IPS-20b (cell line): ENCODE measurements at regions not wholly inside any gene's neighbourhood (a gene's known extent, or its start where the extent isn't known, plus 50 kb on each side); places are given as distances from the start of the nearest gene placed in this dataset.

Source experiments
- H3K27ac ChIP-seq: one replicate; pipeline ENCODE4 v1.5.1; 2013; ENCODE audit warnings: low read length
- H3K27me3 ChIP-seq: 2 replicates; pipeline ENCODE4 v1.6.1; 2013; ENCODE audit warnings: mild to moderate bottlenecking, low read length, inconsistent platforms; ENCODE audit not compliant: insufficient read depth
- H3K36me3 ChIP-seq: 2 replicates; pipeline ENCODE4 v1.6.1; 2013; ENCODE audit warnings: low read depth, mild to moderate bottlenecking, inconsistent platforms, low read length, moderate library complexity; ENCODE audit not compliant: insufficient read depth
- H3K4me1 ChIP-seq: 2 replicates; pipeline ENCODE4 v1.6.1; 2013; ENCODE audit warnings: mild to moderate bottlenecking, control low read depth, inconsistent platforms, low read length, moderate library complexity; ENCODE audit not compliant: insufficient read depth
- H3K4me3 ChIP-seq: 2 replicates; pipeline ENCODE4 v1.5.1; 2013; ENCODE audit warnings: mild to moderate bottlenecking, low read length, inconsistent platforms
- H3K9ac ChIP-seq: 2 replicates; pipeline ENCODE4 v1.6.1; 2013; ENCODE audit warnings: low read depth, mild to moderate bottlenecking, inconsistent platforms, low read length, moderate library complexity
- H3K9me3 ChIP-seq: 2 replicates; pipeline ENCODE4 v1.6.1; 2013; ENCODE audit warnings: mild to moderate bottlenecking, low read depth, low read length, inconsistent platforms; ENCODE audit not compliant: insufficient read depth

DNA sequence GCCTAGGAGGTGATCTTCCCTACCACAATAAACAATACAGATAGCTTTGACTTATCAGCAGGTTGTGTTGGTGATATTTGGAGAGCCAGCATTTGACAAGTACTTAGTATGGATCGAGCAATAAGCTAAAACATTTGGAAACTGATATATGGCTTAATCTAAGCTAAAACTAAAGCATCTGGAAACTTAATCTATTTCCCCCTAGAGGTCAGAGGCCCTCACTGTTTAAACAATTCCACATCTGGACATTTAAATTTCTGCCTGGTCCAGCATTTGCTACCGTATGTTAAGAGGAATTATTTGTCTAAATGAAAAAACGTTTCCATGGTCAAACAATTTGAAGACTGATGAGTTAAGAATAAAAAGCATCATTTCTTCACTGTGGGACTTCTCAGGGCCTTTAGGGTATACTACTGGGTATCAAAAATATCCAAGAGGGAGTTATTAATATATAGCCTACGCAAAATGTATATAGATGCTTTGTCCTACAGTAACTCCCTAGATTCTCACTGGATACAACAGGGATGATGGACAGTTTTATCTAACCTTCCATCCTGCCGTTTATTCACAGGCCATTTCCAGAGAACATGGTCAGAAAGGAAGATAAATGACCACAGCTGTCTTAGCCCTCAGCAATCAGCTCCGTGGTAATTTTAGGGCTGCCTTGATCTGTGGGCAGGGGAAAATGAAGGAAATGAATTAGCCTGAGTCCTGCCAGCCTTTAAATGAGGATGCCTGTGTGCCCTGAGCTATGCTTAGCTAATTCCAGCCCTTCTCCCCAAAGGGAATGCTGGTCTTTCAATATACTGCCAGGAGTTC lies 135.4 kb upstream of the NUDT4 start:
- no peaks in the 10 kb centered on the region for H3K9me3 ChIP-seq
- H3K27me3 ChIP-seq: no peaks in the 10 kb centered on the region
- H3K4me3 ChIP-seq: no peak overlapping the region
- H3K4me1 ChIP-seq: no peaks in the 10 kb centered on the region; the same call in 1 of the 2 replicates
- no peak overlapping the region for H3K27ac ChIP-seq
- H3K36me3 ChIP-seq: no peaks in the 10 kb centered on the region
- no peak overlapping the region for H3K9ac ChIP-seq

DNA sequence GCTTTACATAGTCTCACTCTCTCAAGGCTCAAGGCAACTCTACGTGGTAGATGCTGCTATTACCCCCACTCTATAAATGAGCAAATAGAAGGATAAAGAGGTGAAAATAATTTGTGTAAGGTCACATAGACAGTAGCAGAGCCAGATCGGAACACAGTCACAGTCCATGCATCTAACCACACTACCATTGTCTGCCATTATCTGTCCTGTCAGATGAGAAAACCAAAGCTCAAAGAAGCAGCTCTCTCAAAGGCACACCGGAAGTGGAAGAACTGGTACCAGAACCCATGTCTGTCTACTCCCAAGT lies 134.4 kb upstream of the NUDT4 start:
- Histone ChIP-seq H3K9me3 (no peaks in the 10 kb centered on the region), H3K27me3 (no peaks in the 10 kb centered on the region), H3K9ac (no peak overlapping the region), H3K27ac (no peak overlapping the region), H3K4me1 (no peaks in the 10 kb centered on the region; the same call in 1 of the 2 replicates), H3K4me3 (no peak overlapping the region), H3K36me3 (no peaks in the 10 kb centered on the region)

DNA sequence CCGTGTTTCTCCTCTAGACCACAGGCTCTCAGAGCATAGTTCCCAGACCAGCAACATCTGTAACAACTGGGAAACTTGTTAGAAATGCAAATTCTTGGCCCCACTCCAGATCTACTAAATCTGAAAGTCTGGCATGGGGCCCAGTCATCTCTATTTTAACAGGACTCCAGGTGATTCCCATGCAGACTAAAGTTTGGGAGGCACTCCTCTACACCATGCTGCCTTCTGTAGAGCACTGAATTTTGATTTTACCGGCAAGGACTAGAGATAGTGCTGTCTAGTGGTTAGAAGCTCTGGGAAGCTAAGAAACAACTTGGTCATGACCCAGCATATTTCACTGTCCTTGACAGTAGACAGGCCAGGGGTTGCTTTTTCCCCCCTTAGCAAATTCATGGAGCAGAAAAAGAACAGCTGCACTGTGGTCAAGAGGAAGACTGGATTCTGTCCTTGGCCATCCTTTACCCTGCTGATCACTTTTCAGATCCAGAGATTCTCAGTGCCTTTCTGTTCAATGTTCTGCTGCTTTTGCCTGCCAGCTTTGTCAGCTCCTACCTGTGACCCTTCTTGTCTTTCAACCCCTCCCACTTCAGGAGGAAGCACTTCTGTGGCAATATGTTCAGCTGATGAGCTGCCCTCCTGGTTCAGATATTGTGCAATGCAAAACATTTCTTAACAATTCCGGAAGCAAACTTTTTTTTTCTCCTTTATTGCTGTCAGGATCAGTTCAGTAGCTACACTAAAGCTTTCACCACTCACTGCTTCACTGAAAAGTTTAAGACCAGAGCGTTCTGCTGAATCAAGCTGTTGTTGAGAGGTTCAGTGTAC lies 133.8 kb upstream of the NUDT4 start:
- Histone ChIP-seq H3K36me3 (no peaks in the 10 kb centered on the region), H3K4me1 (no peaks in the 10 kb centered on the region; the same call in 1 of the 2 replicates), H3K27me3 (no peaks in the 10 kb centered on the region), H3K9ac (no peak overlapping the region), H3K27ac (no peak overlapping the region), H3K9me3 (no peaks in the 10 kb centered on the region), H3K4me3 (no peak overlapping the region)

DNA sequence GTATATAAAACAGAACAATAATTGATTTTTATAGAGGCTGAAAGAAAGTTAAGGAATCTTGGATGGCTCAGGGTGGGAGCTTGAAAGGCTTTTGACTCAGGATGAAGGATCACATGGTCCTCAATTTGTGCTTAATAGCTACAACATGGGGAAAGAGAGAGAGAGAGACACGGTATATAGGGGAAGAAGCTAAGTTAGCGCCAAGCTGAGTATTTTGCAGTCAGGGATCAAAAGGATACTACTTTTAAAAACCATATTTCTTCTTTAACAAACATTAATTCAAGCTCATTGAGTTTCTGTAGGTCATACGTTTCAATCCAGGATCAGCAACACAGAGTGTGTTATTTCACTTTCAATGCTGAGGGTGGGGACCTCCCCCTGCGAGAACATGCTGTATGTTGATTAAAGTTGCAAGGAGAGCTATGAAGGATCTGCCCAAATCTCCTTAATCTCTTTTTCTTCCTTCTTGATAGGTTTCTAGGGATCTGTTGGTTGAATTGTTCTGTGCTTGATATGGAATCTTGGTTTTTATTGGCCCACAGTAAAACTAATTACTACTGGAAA lies 133.1 kb upstream of the NUDT4 start:
- Histone ChIP-seq H3K9me3 (no peaks in the 10 kb centered on the region), H3K4me3 (no peak overlapping the region), H3K4me1 (no peaks in the 10 kb centered on the region; the same call in 1 of the 2 replicates), H3K9ac (no peak overlapping the region), H3K27ac (no peak overlapping the region), H3K36me3 (no peaks in the 10 kb centered on the region), H3K27me3 (no peaks in the 10 kb centered on the region)

DNA sequence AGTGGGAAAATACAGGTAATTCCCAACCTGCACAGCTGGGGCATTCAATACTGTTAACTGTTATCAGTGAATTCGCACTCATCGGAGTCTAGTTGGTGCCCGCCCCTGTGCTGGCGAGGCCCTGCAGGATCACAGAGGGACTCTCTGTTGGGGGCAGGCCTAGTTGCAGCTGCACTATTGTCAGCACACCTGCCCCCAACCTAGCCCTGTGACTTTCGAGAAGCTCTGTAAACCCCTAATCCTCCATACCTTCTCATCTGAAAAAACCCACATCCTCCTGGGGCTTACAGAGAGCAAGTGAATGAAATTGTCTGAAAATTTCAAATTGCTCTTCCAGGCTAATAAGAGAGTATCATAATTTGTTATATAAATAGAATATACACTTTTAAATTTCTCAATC lies 132.2 kb upstream of the NUDT4 start:
- Histone ChIP-seq H3K9ac (no peak overlapping the region), H3K27me3 (no peaks in the 10 kb centered on the region), H3K4me1 (no peaks in the 10 kb centered on the region; the same call in 1 of the 2 replicates), H3K27ac (no peak overlapping the region), H3K36me3 (no peaks in the 10 kb centered on the region), H3K4me3 (no peak overlapping the region), H3K9me3 (no peaks in the 10 kb centered on the region)

DNA sequence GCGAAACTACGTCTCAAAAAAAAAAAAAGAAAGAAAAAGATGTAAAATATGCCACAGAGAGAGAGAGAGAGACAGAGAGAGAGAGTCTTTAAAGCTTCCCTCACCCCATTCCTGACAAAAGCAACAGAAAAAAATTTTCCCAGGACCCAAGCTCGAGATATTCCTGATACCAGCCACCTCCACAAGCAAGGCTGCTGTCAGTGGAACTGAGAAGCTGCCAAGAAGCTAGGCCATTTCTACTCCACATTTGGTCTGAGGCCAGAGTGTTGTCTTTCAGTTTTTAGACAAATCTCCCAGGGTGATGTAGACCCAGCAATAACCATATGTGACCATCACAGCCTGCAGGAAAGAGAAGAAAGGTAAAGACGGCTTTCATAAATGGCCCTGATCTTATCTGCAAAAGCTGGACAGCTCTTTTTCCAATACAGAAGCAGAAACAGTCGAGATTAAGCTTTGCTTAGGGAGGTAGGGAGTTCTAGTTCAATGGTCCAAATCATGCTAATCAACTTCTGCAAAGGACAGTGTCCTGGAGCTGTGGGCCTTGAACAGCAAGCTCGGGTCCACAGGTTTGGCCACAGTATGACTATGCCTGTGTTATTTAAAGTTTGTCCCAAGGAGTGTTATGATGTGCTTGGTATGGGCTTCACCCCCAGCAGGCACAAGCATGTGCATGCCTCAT lies 130.3 kb upstream of the NUDT4 start:
- Histone ChIP-seq H3K9ac (no peak overlapping the region), H3K27ac (no peak overlapping the region), H3K4me3 (no peak overlapping the region), H3K36me3 (no peaks in the 10 kb centered on the region), H3K27me3 (no peaks in the 10 kb centered on the region), H3K9me3 (no peaks in the 10 kb centered on the region), H3K4me1 (no peaks in the 10 kb centered on the region; the same call in 1 of the 2 replicates)

DNA sequence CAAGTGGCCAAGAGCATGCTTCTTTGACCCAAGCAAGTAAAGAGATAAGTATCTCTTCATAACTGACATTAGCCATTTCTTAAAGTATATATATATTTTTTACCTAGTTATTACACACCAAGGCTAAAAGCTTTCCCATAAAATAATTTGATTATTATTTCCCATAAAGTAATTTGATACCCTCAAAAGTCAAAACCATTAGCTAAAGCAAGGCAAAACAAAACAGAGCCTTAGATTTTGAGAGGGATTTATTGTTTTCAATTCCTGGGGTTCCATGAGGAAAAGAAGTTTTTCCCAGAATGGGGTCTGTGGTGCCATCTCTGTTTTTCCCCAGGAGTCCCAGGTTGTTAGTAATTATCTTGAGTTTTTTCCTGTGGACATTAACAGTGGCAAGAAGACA lies 125.5 kb upstream of the NUDT4 start:
- Histone ChIP-seq H3K27ac (no peak overlapping the region), H3K4me3 (no peak overlapping the region), H3K27me3 (no peaks in the 10 kb centered on the region), H3K9me3 (peaks cover 10% of the 10 kb centered on the region; the same call in 1 of the 2 replicates), H3K36me3 (no peaks in the 10 kb centered on the region), H3K9ac (no peak overlapping the region), H3K4me1 (peaks cover 3% of the 10 kb centered on the region; the same call in 1 of the 2 replicates)

DNA sequence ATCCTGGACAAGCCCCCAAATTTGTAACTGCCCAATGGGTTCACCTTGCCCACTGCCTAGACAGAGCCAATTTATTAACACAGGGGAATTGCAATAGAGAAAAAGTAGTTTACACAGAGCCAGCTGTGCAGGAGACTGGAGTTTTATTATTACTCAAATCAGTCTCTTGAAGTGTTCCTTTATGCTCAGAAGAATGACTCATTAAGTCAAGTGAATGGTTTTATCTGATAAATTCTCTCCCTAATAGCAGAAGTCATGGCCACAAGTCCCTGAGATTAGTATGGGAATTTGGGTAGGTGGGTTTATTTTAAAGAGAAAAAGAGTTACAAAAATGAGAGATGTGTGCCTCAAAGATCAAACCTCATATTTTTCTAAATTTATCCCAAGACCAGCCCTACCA lies 122.8 kb upstream of the NUDT4 start:
- Histone ChIP-seq H3K27me3 (no peaks in the 10 kb centered on the region), H3K9me3 (peaks cover 10% of the 10 kb centered on the region; the same call in 1 of the 2 replicates), H3K36me3 (no peaks in the 10 kb centered on the region), H3K4me3 (no peak overlapping the region), H3K27ac (no peak overlapping the region), H3K4me1 (peaks cover 7% of the 10 kb centered on the region; the same call in 1 of the 2 replicates), H3K9ac (no peak overlapping the region)

DNA sequence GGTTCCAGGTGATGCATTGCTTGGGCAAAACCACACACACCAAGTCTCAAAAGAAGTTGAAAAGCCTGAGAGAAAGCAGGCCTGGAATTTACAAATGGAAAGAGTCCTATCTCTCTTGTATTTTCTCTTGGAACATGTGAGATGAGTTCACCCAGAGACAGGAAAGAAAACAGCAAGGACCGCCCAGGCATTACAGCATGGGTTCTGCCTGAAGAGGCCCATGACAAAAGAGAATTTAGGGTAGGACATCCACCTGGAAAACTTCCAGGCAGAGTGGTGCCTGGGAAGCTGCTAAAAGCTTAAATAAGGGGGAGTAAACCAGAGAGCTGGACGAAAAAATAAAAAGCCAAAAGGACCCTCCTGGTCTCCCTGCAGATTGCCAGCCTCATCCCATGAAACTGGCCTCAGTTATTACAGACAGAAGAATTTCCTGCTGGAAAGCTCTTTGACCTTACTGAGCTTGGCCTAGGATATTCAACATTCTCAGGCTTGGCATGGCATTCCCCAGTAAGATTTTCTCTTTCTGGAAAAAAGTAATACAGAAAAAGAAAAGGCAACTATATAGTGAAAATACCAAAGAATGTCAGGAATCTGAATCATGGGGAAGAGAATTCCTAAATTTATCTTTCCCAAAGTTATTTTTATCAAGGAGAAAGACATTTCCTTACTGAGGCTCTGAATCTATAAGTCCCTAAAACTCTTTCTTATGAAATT lies 121.3 kb upstream of the NUDT4 start:
- Histone ChIP-seq H3K4me1 (peaks cover 7% of the 10 kb centered on the region; the same call in 1 of the 2 replicates), H3K27me3 (no peaks in the 10 kb centered on the region), H3K27ac (no peak overlapping the region)

DNA sequence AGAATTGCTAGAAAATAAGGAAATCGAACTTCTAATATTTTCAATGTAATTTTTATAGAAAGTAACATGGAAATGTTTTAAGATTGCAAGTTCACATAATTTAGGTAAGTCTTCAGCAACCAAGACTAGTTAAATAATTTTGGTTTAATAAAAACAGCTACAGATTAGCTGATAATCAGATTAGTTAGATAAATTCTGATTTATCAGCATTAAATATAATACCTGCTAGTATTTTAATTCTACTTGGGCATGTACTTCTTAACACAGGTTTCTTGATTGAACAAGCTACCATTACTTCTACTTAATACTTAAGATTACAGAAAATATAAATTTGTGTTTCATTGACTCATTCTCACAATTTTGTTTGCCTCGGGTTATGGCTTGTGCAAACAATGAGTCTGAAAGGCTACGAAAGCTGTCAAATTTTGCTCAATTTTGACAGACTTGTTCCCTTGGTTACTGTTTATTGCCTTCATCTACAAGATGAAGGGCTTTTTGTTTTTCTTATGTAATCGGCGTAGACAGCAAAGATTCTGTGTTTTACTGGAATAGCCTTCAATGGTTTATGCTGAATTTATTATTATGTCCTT lies 116.1 kb upstream of the NUDT4 start:
- Histone ChIP-seq H3K27ac (no peak overlapping the region), H3K36me3 (no peaks in the 10 kb centered on the region), H3K9ac (no peak overlapping the region), H3K4me3 (no peak overlapping the region), H3K9me3 (no peaks in the 10 kb centered on the region), H3K4me1 (peaks cover 4% of the 10 kb centered on the region; the same call in 1 of the 2 replicates), H3K27me3 (no peaks in the 10 kb centered on the region)

More for the DNA sequence above, 121.3 kb upstream of the NUDT4 start:
- Histone ChIP-seq H3K4me3 (no peak overlapping the region), H3K9me3 (peaks cover 10% of the 10 kb centered on the region; the same call in 1 of the 2 replicates), H3K9ac (no peak overlapping the region), H3K36me3 (no peaks in the 10 kb centered on the region)
